GM18873 (cell line): ENCODE measurements at regions not wholly inside any gene's neighbourhood (a gene's known extent, or its start where the extent isn't known, plus 50 kb on each side); places are given as distances from the start of the nearest gene placed in this dataset.

Source experiments
- ATAC-seq: cut with Tn5 transposase; IDR thresholded peaks from one replicate; pipeline ENCODE4 v1.9.1; 2021; ENCODE audit warnings: mild to moderate bottlenecking, moderate library complexity, moderate number of reproducible peaks; ENCODE audit not compliant: unreplicated experiment, low FRiP score

- ATAC-seq: no peak
Observed at GRCh38 chr3:31129241-31129640, 234.8 kb upstream of the GADL1 start.

GRCh38 chr3:31132132-31132769 lies 237.8 kb upstream of the GADL1 start:
- ATAC-seq: no peak

DNA sequence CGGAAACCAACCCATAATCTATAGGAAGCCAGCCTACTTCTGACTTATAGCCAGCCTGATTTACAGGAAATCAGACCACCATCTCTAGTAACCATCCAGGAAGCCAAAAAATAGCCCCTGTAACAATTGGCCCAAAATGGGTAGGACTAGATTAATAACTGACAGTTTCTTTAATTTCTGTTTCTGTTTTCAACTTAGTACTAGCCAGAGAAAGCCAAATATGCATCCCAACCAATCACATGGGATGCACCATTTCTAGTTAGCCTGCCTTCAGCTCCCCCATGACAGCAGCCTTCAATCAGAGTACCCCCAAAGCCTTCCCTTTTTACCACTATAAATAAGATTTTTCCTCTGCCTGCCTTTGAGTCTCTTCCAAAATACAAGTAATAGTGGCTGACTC lies 239.1 kb upstream of the GADL1 start:
- ATAC-seq: no peak

DNA sequence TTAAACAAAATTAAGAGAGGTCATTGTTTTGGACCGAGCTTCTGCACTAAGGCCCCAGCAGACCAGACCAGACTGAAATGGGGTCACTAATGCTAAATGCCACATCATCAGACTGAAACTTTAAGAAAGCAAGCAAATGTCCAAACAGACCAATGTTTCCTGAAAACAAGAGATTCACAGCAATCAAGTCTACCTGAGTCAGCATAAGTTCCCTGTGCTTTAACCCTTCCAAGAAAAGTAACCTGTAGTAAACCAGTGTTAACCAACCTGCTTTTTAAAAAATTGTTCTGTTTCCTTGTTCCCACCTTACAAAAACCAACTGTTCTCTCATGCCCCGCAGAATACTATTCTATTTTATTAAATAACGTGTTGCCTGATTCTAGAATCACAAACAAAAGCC lies 241.1 kb upstream of the GADL1 start:
- no peak for ATAC-seq

- ATAC-seq: no peak
Observed at GRCh38 chr3:31137718-31138465, 243.4 kb upstream of the GADL1 start.

GRCh38 chr3:31140470-31140869 lies 246.0 kb upstream of the GADL1 start:
- ATAC-seq: no peak

GRCh38 chr3:31142139-31142538 lies 247.7 kb upstream of the GADL1 start:
- ATAC-seq: no peak

DNA sequence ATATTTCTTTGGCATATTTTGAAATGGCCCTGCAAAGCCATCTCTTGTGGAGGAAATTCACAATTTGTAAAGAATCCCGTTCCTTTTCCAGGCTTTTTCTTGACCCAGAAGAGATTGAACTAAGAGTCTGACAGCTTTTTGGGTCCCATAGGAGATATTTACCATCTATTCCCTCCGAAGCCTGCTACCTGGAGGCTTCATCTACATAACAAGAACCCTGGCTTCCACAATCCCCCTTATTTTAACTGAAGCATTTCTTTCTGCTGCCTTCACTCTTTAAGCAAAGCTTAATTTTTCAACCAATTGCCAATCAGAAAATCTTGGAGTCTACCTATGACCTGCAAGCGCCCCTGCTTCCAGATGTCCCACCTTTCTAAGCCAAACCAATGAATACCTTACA lies 248.1 kb upstream of the GADL1 start:
- no peak for ATAC-seq

DNA sequence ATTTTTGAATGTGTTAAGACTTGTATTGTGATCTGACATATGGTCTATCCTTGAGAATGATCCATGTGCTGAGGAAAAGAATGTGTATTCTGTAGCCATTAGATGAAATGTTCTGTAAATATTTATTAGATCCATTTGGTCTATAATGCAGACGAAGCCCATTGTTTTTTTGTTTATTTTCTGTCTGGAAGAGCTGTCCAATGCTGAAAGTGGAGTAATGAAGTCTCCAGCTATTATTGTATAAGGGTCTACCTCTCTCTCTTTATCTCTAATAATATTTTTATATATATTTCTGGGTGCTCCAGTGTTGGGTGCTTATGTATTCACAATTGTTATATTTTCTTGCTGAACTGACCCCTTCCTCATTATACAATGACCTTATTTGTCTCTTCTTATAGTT lies 250.6 kb upstream of the GADL1 start:
- ATAC-seq: no peak

DNA sequence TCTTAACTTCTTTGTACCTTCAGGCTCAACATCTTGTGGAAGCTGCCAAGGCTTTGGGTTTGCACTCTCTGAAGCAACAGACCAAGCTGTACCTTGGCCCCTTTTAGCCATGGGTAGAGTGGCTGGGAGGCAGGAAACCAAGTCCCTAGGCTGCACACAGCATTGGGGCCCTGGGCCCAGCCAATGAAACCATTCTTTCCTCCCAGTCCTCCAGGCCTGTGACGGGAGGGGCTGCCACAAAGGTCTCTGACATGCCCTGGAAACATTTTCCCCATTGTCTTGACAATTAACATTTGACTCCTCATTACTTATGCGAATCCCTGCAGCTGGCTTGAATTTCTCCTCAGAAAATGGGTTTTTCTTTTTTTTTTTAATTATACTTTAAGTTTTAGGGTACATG lies 253.1 kb upstream of the GADL1 start:
- no peak for ATAC-seq

- ATAC-seq: no peak
Observed at GRCh38 chr3:31157047-31157694, 262.7 kb upstream of the GADL1 start.

DNA sequence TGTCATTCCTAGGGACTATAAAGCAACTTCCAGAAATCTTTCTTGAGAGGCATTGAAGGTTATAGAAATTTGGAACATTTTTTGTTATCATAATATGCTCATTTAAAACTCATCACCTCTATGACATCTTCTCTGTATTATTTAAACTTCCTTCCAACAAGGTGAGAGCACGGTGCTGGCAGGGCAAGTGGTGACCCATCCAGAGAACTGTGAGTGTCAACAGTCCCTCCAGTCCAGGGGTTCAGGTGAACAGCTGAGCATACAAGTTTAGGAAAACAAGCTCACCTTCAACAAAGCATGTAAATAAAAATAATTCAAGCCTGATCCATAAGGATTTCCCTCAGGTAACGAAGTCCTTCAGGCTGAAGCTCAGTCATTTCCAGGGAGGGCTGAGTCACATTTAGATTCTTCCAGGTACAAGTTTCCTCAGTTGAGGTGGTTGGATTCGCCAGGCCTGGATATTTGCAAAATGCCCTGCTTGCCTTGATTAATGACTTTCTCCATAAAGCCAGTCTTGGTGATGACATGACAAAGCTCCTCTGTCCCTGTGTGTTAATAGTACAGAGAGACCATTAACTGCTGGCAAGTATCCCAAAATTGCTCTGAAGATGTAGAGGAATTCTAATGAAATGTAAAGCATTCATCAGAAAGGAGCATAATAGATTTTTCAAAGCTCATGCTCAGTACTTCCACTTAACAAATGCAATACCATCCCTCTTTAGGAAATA lies 263.6 kb upstream of the GADL1 start:
- no peak for ATAC-seq

DNA sequence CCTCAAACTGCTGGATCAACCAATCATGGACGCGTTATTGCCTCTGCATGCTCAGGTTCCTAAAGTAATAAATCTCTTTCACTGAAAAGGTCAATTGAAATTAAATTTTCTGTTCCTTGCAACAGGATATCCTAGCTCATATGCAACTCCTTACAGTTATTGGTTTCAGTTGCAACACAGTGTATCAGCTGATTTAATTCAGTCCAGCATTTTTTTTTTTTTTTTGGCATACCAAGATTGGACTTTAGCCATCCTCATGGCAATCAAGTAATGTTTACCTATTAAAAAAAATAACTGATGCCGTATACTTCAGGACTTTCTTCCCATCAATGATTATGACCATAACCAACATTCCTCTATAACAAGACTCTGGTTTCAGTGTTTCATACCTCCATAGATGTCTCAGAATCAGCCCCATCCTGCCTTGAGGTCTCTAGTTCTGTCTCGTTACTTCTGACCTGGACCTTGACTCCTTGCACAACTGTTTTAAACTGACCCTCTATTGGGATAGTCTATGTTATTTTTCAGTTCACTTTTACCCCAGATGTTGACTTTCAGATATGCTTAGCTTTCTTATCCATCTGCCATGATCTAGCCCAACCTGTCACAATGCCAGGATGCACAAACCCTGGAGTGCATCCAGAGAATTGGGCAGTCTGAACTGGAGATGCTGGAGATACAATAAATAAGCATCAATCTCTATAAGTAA lies 265.0 kb upstream of the GADL1 start:
- no peak for ATAC-seq

GRCh38 chr3:31161889-31162288 lies 267.4 kb upstream of the GADL1 start:
- ATAC-seq: no peak

DNA sequence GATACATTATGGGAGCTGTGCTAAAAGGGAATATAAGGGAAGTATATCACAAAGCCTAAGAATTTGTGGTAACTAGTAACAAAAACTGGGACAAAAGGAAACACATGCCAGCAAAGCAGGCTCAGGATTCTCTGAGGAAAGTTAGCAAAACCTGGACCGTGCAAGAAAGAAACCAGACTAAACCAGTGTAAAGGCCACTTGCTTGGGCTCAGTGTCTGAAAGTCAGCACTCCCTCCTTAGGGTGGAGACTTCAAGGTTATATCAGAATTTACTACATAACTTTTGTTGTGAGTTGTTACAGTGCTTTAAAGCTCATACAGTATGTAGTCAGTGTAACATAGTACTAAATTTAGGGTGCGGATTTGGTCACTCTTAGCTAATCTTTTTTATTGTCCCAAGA lies 269.9 kb upstream of the GADL1 start:
- no peak for ATAC-seq

DNA sequence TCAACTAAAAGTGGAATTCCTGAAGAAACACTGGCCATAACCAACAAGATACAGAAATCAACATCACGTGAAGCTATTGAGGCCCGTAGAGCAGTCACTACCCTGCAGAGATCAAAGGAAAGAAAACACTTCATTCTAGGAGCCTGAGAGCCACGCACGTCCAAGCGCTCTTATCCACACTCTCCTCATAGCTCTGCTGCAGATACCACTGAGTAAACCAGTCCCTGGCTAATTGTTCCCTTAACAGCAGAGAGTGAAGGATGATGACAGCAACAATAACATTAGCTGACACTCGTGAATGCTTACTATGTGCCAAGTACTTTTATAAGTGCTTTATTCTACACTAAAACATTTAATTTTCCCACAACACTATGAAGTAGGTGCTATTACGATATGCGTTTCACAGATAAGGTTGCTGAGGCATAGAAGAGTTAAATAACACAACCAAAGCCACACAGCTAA lies 271.0 kb upstream of the GADL1 start:
- ATAC-seq: no peak

DNA sequence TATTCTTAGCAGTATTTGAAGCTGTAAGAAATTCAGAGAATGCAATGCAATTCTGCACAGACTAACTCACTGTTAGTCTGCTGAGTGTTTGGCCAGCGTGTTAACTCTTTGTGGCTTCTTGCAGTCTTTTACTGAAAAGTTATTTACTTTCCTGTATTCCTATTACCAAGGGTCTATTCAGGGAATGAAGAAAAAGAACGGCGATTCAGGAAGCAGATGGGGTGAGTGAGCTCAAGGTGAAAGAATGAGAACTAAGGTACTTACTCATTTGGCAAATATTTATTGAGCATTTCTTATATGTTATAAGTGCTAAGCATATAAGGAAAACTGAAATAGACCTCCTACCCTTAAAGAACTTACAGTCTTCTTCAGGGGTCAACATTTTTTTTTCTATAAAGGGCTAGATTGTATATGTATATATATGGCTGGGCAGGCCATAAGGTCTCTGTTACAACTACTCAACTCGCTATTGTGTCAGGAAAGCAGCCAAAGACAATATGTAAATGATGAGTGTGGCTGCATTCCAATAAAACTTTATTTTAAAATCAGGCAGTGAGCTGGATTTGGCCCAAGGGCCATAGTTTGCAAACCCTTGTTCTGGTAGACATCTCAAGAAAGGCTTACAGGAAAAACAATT lies 271.9 kb upstream of the GADL1 start:
- ATAC-seq: no peak

- ATAC-seq: no peak
Observed at GRCh38 chr3:31167666-31168065, 273.2 kb upstream of the GADL1 start.

GRCh38 chr3:31170932-31171670 lies 276.6 kb upstream of the GADL1 start:
- ATAC-seq: no peak
